ENCODE measurements at regions not wholly inside any gene's neighbourhood (a gene's known extent, or its start where the extent isn't known, plus 50 kb on each side); places are given as distances from the start of the nearest gene placed in this dataset.
"Not testable (repeated sequence)": the region's sequence is repeated elsewhere in the genome, so short reads cannot be mapped to it uniquely, and the experiment has no call there.

- intact Hi-C loops (cut with DNase I), result no loop called here
- DNase-seq (ENCODE audit: low spot score), result no peak
Measured at GRCh38 chr3:161674402-161674801, 177.8 kb downstream of the OTOL1 start.

- intact Hi-C loops (cut with DNase I); DNase-seq (ENCODE audit: low spot score): not testable (repeated sequence)
Measured at GRCh38 chr3:161681831-161682230, 185.2 kb downstream of the OTOL1 start.

GRCh38 chr3:161682715-161683114 is 186.1 kb downstream of the OTOL1 start:
- intact Hi-C loops (cut with DNase I), result no loop called here
- no peak for DNase-seq (ENCODE audit: low spot score)

DNA sequence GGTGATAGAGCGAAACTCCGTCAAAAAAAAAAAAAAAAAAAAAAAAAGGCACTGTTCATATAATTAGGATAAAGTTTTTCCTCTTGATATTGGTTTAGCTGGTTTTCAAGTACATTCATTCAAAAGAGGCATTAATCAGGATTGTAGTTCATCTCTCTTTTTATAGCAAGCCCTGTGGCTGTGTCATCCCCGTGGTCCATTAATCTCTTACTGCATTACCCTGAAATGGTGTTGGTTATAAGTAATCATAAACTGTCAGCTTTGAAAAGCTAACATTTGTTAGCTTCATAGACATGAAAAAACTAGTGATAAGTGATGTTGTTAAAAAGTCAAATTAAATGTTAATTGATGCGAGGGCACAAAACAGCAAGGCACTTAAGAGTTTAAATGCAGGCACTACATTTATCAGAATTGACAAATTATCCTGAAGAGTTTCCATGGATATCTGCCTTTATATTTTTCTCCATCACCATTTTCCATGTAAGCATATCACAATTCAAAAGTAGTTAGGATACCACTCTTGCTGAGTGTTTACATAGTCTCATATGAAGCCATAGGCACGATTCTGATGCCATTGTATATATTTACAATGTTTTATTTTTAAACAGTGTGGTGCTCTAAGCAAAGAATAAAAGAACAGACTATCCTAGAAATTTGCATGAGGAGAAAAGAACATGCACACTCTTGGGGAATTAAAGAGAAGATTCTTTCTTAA is 193.1 kb downstream of the OTOL1 start:
- intact Hi-C loops (cut with DNase I), result no loop called here

GRCh38 chr3:161690299-161690620 is 193.7 kb downstream of the OTOL1 start:
- DNase-seq (ENCODE audit: low spot score), result no peak
- intact Hi-C loops (cut with DNase I), result no loop called here

More for the DNA sequence above, 193.1 kb downstream of the OTOL1 start:
- no peak for DNase-seq (ENCODE audit: low spot score)

- no peak for DNase-seq (ENCODE audit: low spot score)
- intact Hi-C loops (cut with DNase I), result no loop called here
Measured at GRCh38 chr3:161691677-161692076, 195.1 kb downstream of the OTOL1 start.

DNA sequence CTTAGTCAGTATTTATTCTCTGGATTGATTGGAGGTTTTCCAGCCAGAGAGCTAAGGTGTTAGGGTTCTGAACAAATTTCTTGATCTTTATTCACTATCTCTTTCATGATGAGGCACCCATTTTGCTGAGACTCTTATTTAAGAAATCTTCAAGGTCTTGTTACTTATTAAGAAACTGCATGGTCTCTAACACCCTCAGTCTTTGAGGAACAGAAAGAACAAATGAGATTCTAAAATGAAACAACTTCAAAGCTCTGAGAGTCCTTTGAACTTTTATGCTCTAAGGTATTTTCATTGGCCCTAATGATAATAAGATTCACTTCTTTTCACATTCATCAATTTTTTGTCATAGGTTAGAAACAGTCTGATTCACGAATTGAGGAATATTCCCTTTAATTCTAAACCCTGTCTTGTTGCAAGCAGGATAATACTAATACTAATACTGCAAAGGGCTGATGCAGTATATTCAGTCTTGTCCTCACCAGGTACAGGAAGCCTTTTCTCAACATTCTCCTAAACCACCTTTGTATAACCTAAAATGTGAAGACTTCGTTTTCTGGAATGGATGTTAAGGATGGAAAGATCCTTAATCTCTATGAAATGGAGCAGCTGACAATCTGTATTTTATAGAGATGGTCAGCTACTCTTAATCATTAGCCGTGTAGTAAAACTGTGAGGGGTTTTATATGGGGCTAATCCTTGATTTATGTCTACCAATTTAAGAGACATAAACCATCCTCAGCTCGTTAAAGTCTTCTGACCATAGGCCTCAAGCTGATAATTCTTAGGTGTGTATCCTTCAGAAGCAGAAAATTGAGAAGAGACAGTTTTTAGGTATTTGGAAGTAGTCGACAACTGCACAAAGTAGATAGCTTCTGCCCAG is 198.3 kb downstream of the OTOL1 start:
- no peak for DNase-seq (ENCODE audit: low spot score)
- intact Hi-C loops (cut with DNase I), result no loop called here

GRCh38 chr3:161695811-161696210 is 199.2 kb downstream of the OTOL1 start:
- DNase-seq (ENCODE audit: low spot score), result no peak
- intact Hi-C loops (cut with DNase I), result no loop called here

DNA sequence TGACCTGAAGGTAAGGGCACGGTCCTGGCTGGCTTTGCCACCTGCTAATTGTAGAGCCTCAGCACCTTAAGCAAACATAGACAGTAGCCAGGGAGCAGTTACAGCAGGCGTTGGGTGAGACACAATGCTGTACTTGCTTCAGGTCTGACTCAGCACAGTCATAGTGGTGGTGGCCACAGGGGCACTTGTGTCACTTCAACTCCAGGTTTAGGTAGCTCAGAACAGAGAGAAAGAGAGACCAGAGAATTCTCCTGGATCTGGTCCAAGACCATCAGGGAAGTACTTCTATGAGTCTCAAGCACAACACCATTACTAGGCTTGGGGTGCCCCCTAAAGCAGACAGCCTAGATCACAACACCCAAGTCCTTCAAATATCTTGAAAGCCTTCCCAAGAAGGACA is 204.4 kb downstream of the OTOL1 start:
- DNase-seq (ENCODE audit: low spot score), result no peak
- intact Hi-C loops (cut with DNase I), result no loop called here

DNA sequence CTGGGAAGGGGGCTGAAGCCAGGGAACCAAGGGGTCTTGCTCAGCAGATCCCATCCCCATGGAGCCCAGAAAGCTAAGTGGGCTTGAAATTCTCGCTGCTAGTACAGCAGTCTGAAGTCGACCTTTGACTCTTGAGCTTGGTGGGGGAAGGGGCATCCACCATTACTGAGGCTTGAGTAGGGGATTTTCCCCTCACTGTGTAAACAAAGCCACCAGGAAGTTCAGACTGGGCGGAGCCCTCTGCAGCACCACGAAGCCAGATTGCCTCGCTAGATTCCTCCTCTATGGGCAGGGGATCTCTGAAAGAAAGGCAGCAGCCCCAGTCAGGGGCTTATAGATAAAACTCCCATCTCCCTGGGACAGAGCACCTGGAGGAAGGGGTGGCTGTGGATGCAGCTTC is 210.6 kb downstream of the OTOL1 start:
- DNase-seq (ENCODE audit: low spot score); intact Hi-C loops (cut with DNase I): not testable (repeated sequence)

- intact Hi-C loops (cut with DNase I), result no loop called here
Measured at GRCh38 chr3:161713731-161714130, 217.1 kb downstream of the OTOL1 start.

GRCh38 chr3:161731968-161732367 is 235.4 kb downstream of the OTOL1 start:
- intact Hi-C loops (cut with DNase I), result no loop called here
- DNase-seq (ENCODE audit: low spot score), result no peak

More at GRCh38 chr3:161713731-161714130, 217.1 kb downstream of the OTOL1 start:
- DNase-seq (ENCODE audit: low spot score), result no peak

- no peak for DNase-seq (ENCODE audit: low spot score)
- intact Hi-C loops (cut with DNase I), result no loop called here
Measured at GRCh38 chr3:161737171-161737570, 240.6 kb downstream of the OTOL1 start.

DNA sequence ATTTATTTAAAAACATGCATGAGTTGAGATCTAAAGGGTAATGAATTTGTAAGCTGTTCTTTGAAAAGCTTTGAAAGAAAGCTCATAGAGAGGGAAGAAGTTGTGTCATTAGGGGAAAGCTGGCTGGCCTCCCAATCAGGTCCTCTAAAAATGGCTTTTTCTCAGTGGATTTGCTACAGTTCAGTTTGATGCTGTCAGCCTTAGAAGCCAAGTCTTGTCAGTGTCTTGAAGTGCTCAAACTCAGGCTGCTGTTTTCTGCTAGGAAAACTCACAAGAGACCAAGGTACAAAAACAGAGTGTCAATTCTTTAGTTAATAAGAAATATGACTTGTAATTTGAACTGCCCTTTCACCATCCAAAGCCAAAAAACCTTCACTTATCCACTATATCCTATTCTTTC is 243.8 kb downstream of the OTOL1 start:
- DNase-seq (ENCODE audit: low spot score), result no peak

DNA sequence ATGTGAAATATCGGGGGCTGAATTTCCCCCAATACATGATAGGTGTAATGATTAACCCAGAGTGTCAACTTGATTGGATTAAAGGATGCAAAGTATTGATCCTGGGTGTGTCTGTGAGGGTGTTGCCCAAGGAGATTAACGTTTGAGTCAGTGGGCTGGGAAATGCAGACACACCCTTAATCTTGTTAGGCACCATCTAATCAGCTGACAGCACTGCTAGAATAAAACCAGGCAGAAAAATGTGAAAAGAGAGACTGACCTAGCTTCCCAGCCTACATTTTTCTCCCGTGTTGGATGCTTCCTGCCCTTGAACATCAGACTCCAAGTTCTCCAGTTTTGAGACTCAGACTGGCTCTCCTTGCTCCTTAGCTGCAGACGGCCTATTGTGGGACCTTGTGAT is 247.8 kb downstream of the OTOL1 start:
- intact Hi-C loops (cut with DNase I), result no loop called here
- no peak for DNase-seq (ENCODE audit: low spot score)

More for the DNA sequence above, 243.8 kb downstream of the OTOL1 start:
- intact Hi-C loops (cut with DNase I), result no loop called here

- no peak for DNase-seq (ENCODE audit: low spot score)
- intact Hi-C loops (cut with DNase I), result no loop called here
Measured at GRCh38 chr3:161745741-161746140, 249.1 kb downstream of the OTOL1 start.

DNA sequence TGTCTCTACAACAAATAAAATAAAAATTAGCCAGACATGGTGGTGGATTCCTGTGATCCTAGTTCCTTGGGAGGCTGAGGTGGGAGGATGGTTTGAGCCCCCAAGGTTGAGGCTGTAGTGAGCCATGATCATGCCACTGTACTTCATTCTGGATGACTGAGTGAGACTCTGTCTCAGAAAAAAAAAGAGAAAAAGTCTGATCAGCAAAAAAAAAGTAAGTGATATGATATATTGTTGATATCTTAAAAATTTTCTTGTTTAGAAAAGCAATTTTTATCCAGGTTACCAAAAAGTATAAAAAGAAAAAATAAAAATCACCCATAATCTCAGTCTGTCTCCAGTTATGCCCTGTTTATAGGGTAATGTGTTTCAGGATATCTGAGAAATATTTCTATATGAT is 251.4 kb downstream of the OTOL1 start:
- no peak for DNase-seq (ENCODE audit: low spot score)
- intact Hi-C loops (cut with DNase I), result no loop called here

DNA sequence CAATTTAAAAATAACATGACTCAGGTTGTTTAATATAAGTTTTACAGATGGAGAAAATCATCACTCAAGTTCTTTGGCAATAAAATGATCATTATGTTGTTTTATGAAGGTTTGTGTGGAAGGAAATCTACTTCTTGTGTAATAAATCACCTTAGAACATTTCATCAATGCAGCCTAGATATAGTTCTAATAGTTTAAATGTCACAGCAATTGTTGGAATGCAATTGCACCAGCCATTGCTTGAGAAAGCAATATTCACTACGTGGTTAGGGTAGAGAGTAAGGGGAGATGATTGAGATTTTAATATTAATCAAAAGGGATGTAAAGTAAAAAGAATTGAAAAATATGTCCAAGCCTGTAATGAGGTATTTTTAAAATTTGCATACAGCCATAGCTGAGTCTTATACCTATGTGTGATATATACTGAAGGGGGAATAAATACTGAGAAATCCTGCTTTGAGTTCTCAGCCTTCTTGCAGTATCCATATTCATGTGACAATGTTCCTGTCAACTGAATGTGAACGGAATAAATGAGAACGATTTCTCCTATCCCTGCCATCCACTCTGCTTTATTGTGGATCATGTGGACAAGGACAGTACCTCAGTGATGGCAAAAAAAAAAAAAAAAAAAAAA is 257.9 kb downstream of the OTOL1 start:
- DNase-seq (ENCODE audit: low spot score), result no peak

GRCh38 chr3:161759444-161759843 is 262.8 kb downstream of the OTOL1 start:
- no peak for DNase-seq (ENCODE audit: low spot score)
- intact Hi-C loops (cut with DNase I), result no loop called here

More for the DNA sequence above, 257.9 kb downstream of the OTOL1 start:
- intact Hi-C loops (cut with DNase I), result no loop called here

GRCh38 chr3:161766331-161766730 is 269.7 kb downstream of the OTOL1 start:
- intact Hi-C loops (cut with DNase I), result no loop called here
- no peak for DNase-seq (ENCODE audit: low spot score)

All from posterior vena cava (tissue), 2 donors.